ENCODE measurements at regions not wholly inside any gene's neighbourhood (a gene's known extent, or its start where the extent isn't known, plus 50 kb on each side); places are given as distances from the start of the nearest gene placed in this dataset.

DNA sequence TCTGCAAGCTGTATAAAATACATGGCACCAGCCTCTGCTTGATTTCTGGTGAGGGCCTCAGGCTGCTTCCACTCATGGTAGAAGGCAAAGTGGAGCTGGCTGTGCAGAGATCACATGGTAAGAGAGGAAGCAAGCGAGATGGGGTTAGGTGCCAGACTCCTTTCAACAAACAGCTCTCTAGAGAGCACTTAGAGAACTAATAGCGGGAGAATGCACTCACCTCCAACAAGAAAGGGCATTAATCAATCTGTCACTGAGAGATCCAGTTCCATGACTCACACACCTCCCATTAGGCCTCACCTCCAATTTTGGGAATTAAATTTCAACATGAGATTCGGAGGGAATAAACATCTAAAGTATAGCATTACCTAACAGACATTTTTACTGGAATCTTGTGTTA is 644.1 kb upstream of the ARRDC4 start:
- Histone ChIP-seq H3K4me1 (ENCODE audit: insufficient read depth) (no peaks in the 10 kb centered on the region), H3K4me2 (no peak overlapping the region), H2AFZ (no peak overlapping the region), H3K36me3 (replicated peaks; ENCODE audit: insufficient read depth, low read depth) (no peaks in the 10 kb centered on the region), H3K79me2 (no peaks in the 10 kb centered on the region), H3K27ac (no peak overlapping the region), H3K9me2 (replicated peaks; ENCODE audit: insufficient read depth) (no peaks in the 10 kb centered on the region), H4K20me1 (ENCODE audit: insufficient read depth, poor library complexity, severe bottlenecking) (no peaks in the 10 kb centered on the region), H3K4me3 (no peak overlapping the region), H3K27me3 (no peaks in the 10 kb centered on the region), H3K9me3 (ENCODE audit: low read depth) (no peaks in the 10 kb centered on the region)
- 49% methylated on average over 3 of the region's 3 CpGs for WGBS (ENCODE audit: low lambda C conversion rate, missing lambda C conversion rate)
- TF ChIP-seq, protein P1, sequence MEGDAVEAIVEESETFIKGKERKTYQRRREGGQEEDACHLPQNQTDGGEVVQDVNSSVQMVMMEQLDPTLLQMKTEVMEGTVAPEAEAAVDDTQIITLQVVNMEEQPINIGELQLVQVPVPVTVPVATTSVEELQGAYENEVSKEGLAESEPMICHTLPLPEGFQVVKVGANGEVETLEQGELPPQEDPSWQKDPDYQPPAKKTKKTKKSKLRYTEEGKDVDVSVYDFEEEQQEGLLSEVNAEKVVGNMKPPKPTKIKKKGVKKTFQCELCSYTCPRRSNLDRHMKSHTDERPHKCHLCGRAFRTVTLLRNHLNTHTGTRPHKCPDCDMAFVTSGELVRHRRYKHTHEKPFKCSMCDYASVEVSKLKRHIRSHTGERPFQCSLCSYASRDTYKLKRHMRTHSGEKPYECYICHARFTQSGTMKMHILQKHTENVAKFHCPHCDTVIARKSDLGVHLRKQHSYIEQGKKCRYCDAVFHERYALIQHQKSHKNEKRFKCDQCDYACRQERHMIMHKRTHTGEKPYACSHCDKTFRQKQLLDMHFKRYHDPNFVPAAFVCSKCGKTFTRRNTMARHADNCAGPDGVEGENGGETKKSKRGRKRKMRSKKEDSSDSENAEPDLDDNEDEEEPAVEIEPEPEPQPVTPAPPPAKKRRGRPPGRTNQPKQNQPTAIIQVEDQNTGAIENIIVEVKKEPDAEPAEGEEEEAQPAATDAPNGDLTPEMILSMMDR (IDR thresholded peaks at IDR 0.05; ENCODE audit: poor library complexity), result no peak
- TF ChIP-seq EZH2 (IDR thresholded peaks at IDR 0.05; ENCODE audit: borderline replicate concordance) (no peak), EZH2phosphoT487 (IDR thresholded peaks at IDR 0.05; ENCODE audit: low read depth, severe bottlenecking, unreplicated experiment) (no peak)
- no peak for DNase-seq (ENCODE audit: low spot score)

- H3K9me2 ChIP-seq (replicated peaks; ENCODE audit: insufficient read depth), result no peaks in the 10 kb centered on the region
- H4K20me1 ChIP-seq (ENCODE audit: insufficient read depth, poor library complexity, severe bottlenecking), result no peaks in the 10 kb centered on the region
- H3K36me3 ChIP-seq (replicated peaks; ENCODE audit: insufficient read depth, low read depth), result no peaks in the 10 kb centered on the region
- H3K4me3 ChIP-seq, result no peak overlapping the region
- H2AFZ ChIP-seq, result no peak overlapping the region
- WGBS (ENCODE audit: low lambda C conversion rate, missing lambda C conversion rate), result 83% methylated on average over 3 of the region's 3 CpGs
- DNase-seq (ENCODE audit: low spot score), result no peak
- H3K79me2 ChIP-seq, result no peaks in the 10 kb centered on the region
- TF ChIP-seq EZH2phosphoT487 (IDR thresholded peaks at IDR 0.05; ENCODE audit: low read depth, severe bottlenecking, unreplicated experiment) (no peak), EZH2 (IDR thresholded peaks at IDR 0.05; ENCODE audit: borderline replicate concordance) (no peak)
- TF ChIP-seq, protein P1 (IDR thresholded peaks at IDR 0.05; ENCODE audit: poor library complexity), result no peak
- no peaks in the 10 kb centered on the region for H3K4me1 ChIP-seq (ENCODE audit: insufficient read depth)
- no peak overlapping the region for H3K27ac ChIP-seq
- H3K4me2 ChIP-seq, result no peak overlapping the region
- H3K27me3 ChIP-seq, result no peaks in the 10 kb centered on the region
- no peaks in the 10 kb centered on the region for H3K9me3 ChIP-seq (ENCODE audit: low read depth)
Observed at GRCh38 chr15:97317163-97317562, 643.3 kb upstream of the ARRDC4 start.

DNA sequence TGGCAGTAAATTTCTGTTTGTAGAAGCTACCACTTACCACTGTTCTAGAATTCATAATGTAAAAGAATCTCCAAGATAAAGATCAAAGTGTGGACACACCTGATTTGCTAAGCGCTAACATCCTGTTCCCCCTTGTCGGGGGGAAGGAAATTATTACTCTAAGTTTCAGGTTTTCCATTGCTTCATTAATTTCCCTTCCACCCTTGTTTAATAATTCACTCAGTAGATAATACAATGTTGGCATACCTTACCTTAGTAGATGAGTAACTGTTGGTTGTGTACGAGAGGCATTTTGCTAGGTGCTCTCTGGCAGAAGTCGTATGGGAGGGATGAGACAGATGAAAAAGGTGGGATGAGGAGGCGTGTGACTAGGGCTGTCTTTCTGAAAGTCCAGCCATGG is 641.2 kb upstream of the ARRDC4 start:
- Histone ChIP-seq H4K20me1 (ENCODE audit: insufficient read depth, poor library complexity, severe bottlenecking) (no peaks in the 10 kb centered on the region), H3K4me2 (no peak overlapping the region), H3K27me3 (no peaks in the 10 kb centered on the region), H3K4me3 (no peak overlapping the region), H3K9me3 (ENCODE audit: low read depth) (no peaks in the 10 kb centered on the region), H3K36me3 (replicated peaks; ENCODE audit: insufficient read depth, low read depth) (no peaks in the 10 kb centered on the region), H3K79me2 (no peaks in the 10 kb centered on the region), H2AFZ (no peak overlapping the region), H3K4me1 (ENCODE audit: insufficient read depth) (no peaks in the 10 kb centered on the region), H3K27ac (no peak overlapping the region), H3K9me2 (replicated peaks; ENCODE audit: insufficient read depth) (no peaks in the 10 kb centered on the region)
- 60% methylated on average over 5 of the region's 5 CpGs for WGBS (ENCODE audit: low lambda C conversion rate, missing lambda C conversion rate)
- DNase-seq (ENCODE audit: low spot score), result peak; percentile 4
- TF ChIP-seq EZH2phosphoT487 (IDR thresholded peaks at IDR 0.05; ENCODE audit: low read depth, severe bottlenecking, unreplicated experiment) (no peak), EZH2 (IDR thresholded peaks at IDR 0.05; ENCODE audit: borderline replicate concordance) (no peak)
- TF ChIP-seq, protein P1 (IDR thresholded peaks at IDR 0.05; ENCODE audit: poor library complexity), result no peak

GRCh38 chr15:97346221-97346620 is 614.3 kb upstream of the ARRDC4 start:
- Histone ChIP-seq H3K79me2 (no peaks in the 10 kb centered on the region), H3K4me2 (no peak overlapping the region), H3K27ac (no peak overlapping the region), H2AFZ (no peak overlapping the region), H3K9me2 (replicated peaks; ENCODE audit: insufficient read depth) (no peaks in the 10 kb centered on the region), H3K9me3 (ENCODE audit: low read depth) (no peaks in the 10 kb centered on the region), H4K20me1 (ENCODE audit: insufficient read depth, poor library complexity, severe bottlenecking) (no peaks in the 10 kb centered on the region), H3K4me1 (ENCODE audit: insufficient read depth) (no peaks in the 10 kb centered on the region), H3K27me3 (no peaks in the 10 kb centered on the region), H3K4me3 (no peak overlapping the region), H3K36me3 (replicated peaks; ENCODE audit: insufficient read depth, low read depth) (no peaks in the 10 kb centered on the region)
- WGBS (ENCODE audit: low lambda C conversion rate, missing lambda C conversion rate), result 97% methylated on average over 2 of the region's 2 CpGs
- TF ChIP-seq, protein P1 (IDR thresholded peaks at IDR 0.05; ENCODE audit: poor library complexity), result no peak
- TF ChIP-seq EZH2 (IDR thresholded peaks at IDR 0.05; ENCODE audit: borderline replicate concordance) (no peak), EZH2phosphoT487 (IDR thresholded peaks at IDR 0.05; ENCODE audit: low read depth, severe bottlenecking, unreplicated experiment) (no peak)
- DNase-seq (ENCODE audit: low spot score), result no peak
